HG02943 (cell line): ENCODE measurements at regions not wholly inside any gene's neighbourhood (a gene's known extent, or its start where the extent isn't known, plus 50 kb on each side); places are given as distances from the start of the nearest gene placed in this dataset.
"Not testable (repeated sequence)": the region's sequence is repeated elsewhere in the genome, so short reads cannot be mapped to it uniquely, and the experiment has no call there.

Source experiments
- ATAC-seq: cut with Tn5 transposase; IDR thresholded peaks from one replicate; pipeline ENCODE4 v1.9.1; 2021; ENCODE audit warnings: mild to moderate bottlenecking, low read depth, moderate library complexity; ENCODE audit not compliant: unreplicated experiment

- not testable (repeated sequence) for ATAC-seq
Observed at GRCh38 chr3:195976876-195977275, 68.5 kb upstream of the TNK2 start.

GRCh38 chr3:195974281-195974680, 65.9 kb upstream of the TNK2 start:
- ATAC-seq = not testable (repeated sequence)

- not testable (repeated sequence) for ATAC-seq
Observed at GRCh38 chr3:195970873-195971272, 62.5 kb upstream of the TNK2 start.

- ATAC-seq = not testable (repeated sequence)
Observed at GRCh38 chr3:195969838-195970776, 61.8 kb upstream of the TNK2 start.

- not testable (repeated sequence) for ATAC-seq
Observed at GRCh38 chr3:195969341-195969740, 61.0 kb upstream of the TNK2 start.

- ATAC-seq = not testable (repeated sequence)
Observed at GRCh38 chr3:195968104-195968503, 59.8 kb upstream of the TNK2 start.

GRCh38 chr3:195967387-195967720, 59.0 kb upstream of the TNK2 start:
- ATAC-seq = not testable (repeated sequence)

- not testable (repeated sequence) for ATAC-seq
Observed at GRCh38 chr3:195966563-195967386, 58.4 kb upstream of the TNK2 start.

- ATAC-seq = not testable (repeated sequence)
Observed at GRCh38 chr3:195965217-195965616, 56.9 kb upstream of the TNK2 start.

GRCh38 chr3:195964318-195965107, 56.2 kb upstream of the TNK2 start:
- not testable (repeated sequence) for ATAC-seq

GRCh38 chr3:195962222-195962621, 53.9 kb upstream of the TNK2 start:
- not testable (repeated sequence) for ATAC-seq

- not testable (repeated sequence) for ATAC-seq
Observed at GRCh38 chr3:195960971-195961775, 52.8 kb upstream of the TNK2 start.

- ATAC-seq = not testable (repeated sequence)
Observed at GRCh38 chr3:195960164-195960563, 51.8 kb upstream of the TNK2 start.

- not testable (repeated sequence) for ATAC-seq
Observed at GRCh38 chr3:195959367-195960157, 51.2 kb upstream of the TNK2 start.

GRCh38 chr3:195958736-195959135, 50.4 kb upstream of the TNK2 start:
- not testable (repeated sequence) for ATAC-seq
